H9 (cell line): ENCODE measurements at regions not wholly inside any gene's neighbourhood (a gene's known extent, or its start where the extent isn't known, plus 50 kb on each side); places are given as distances from the start of the nearest gene placed in this dataset.

ENCODE experiments used
- DNase-seq: peaks from one replicate; pipeline ENCODE4 v3.0.0-alpha.2; 2017
- H2AFZ ChIP-seq: one replicate; pipeline ENCODE4 v1.6.1; 2013; ENCODE audit warnings: mild to moderate bottlenecking, low read length, control low read depth, moderate library complexity
- H2AK5ac ChIP-seq: 2 replicates; pipeline ENCODE4 v1.6.1; 2013; ENCODE audit warnings: low read length, control low read depth, mixed read lengths; ENCODE audit not compliant: insufficient read length
- H2BK120ac ChIP-seq: one replicate; pipeline ENCODE4 v1.6.1; 2013; ENCODE audit warnings: low read depth, mild to moderate bottlenecking, low read length, control low read depth, inconsistent platforms; ENCODE audit not compliant: poor library complexity, severe bottlenecking
- H2BK12ac ChIP-seq: 2 replicates; pipeline ENCODE4 v1.6.1; 2013; ENCODE audit warnings: low read length, control low read depth, mixed read lengths, low read depth; ENCODE audit not compliant: insufficient read length
- H2BK15ac ChIP-seq: 2 replicates; pipeline ENCODE4 v1.6.1; 2013; ENCODE audit warnings: low read depth, low read length, control low read depth
- H2BK20ac ChIP-seq: one replicate; pipeline ENCODE4 v1.6.1; 2013; ENCODE audit warnings: low read depth, mild to moderate bottlenecking, low read length, control low read depth, inconsistent platforms; ENCODE audit not compliant: poor library complexity, severe bottlenecking
- H2BK5ac ChIP-seq: 2 replicates; pipeline ENCODE4 v1.6.1; 2013; ENCODE audit warnings: low read length, control low read depth, mixed read lengths; ENCODE audit not compliant: insufficient read length
- H3K14ac ChIP-seq: 2 replicates; pipeline ENCODE4 v1.6.1; 2013; ENCODE audit warnings: low read length, control low read depth; ENCODE audit not compliant: insufficient read depth
- H3K18ac ChIP-seq: 2 replicates; pipeline ENCODE4 v1.6.1; 2013; ENCODE audit warnings: low read depth, mild to moderate bottlenecking, mixed read lengths, low read length, control low read depth; ENCODE audit not compliant: insufficient read length
- H3K23ac ChIP-seq: 2 replicates; pipeline ENCODE4 v1.6.1; 2013; ENCODE audit warnings: low read length, control low read depth, mixed read lengths, low read depth; ENCODE audit not compliant: insufficient read length
- H3K23me2 ChIP-seq: 2 replicates; pipeline ENCODE4 v1.6.1; 2013; ENCODE audit warnings: low read depth, mild to moderate bottlenecking, mixed read lengths, low read length, control low read depth; ENCODE audit not compliant: insufficient read length, poor library complexity, severe bottlenecking
- H3K27ac ChIP-seq: 2 replicates; pipeline ENCODE4 v1.5.1; 2013; ENCODE audit warnings: low read length, control low read depth, mixed read lengths, low read depth; ENCODE audit not compliant: insufficient read length
- H3K27me3 ChIP-seq: 2 replicates; pipeline ENCODE4 v1.6.1; 2013; ENCODE audit warnings: low read length, control low read depth, inconsistent platforms; ENCODE audit not compliant: insufficient read depth
- H3K4ac ChIP-seq: 2 replicates; pipeline ENCODE4 v1.6.1; 2013; ENCODE audit warnings: low read depth, mild to moderate bottlenecking, control low read depth, inconsistent platforms, low read length, moderate library complexity
- H3K4me1 ChIP-seq: 2 replicates; pipeline ENCODE4 v1.6.1; 2013; ENCODE audit warnings: low read length, control low read depth, inconsistent platforms; ENCODE audit not compliant: insufficient read depth
- H3K4me2 ChIP-seq: 2 replicates; pipeline ENCODE4 v1.6.1; 2013; ENCODE audit warnings: low read length, control low read depth, mixed read lengths; ENCODE audit not compliant: insufficient read length, insufficient read depth
- H3K56ac ChIP-seq: 2 replicates; pipeline ENCODE4 v1.6.1; 2013; ENCODE audit warnings: low read depth, mild to moderate bottlenecking, mixed read lengths, low read length, control low read depth; ENCODE audit not compliant: insufficient read length
- H3K79me1 ChIP-seq: 2 replicates; pipeline ENCODE4 v1.6.1; 2013; ENCODE audit warnings: low read depth, mild to moderate bottlenecking, moderate library complexity, low read length, control low read depth, inconsistent platforms; ENCODE audit not compliant: insufficient read depth, poor library complexity, severe bottlenecking
- H3K79me2 ChIP-seq: 2 replicates; pipeline ENCODE4 v1.6.1; 2013; ENCODE audit warnings: low read length, control low read depth, inconsistent platforms; ENCODE audit not compliant: insufficient read depth
- H3K9ac ChIP-seq: 2 replicates; pipeline ENCODE4 v1.6.1; 2013; ENCODE audit warnings: low read length, control low read depth, mixed read lengths; ENCODE audit not compliant: insufficient read length; ENCODE audit errors: extremely low read depth
- H3K9me3 ChIP-seq: one replicate; pipeline ENCODE4 v1.6.1; 2013; ENCODE audit warnings: low read depth, low read length, inconsistent platforms; ENCODE audit not compliant: control insufficient read depth
- H3T11ph ChIP-seq: one replicate; pipeline ENCODE4 v1.6.1; 2013; ENCODE audit warnings: mild to moderate bottlenecking, low read length, control low read depth, inconsistent platforms
- H4K20me1 ChIP-seq: one replicate; pipeline ENCODE4 v1.6.1; 2013; ENCODE audit not compliant: control insufficient read depth, insufficient read length, insufficient read depth
- H4K5ac ChIP-seq: 2 replicates; pipeline ENCODE4 v1.6.1; 2013; ENCODE audit warnings: low read depth, mild to moderate bottlenecking, mixed read lengths, low read length, control low read depth; ENCODE audit not compliant: insufficient read length
- H4K8ac ChIP-seq: replicated peaks from 2 replicates; pipeline ENCODE4 v1.6.1; 2013; ENCODE audit warnings: low read length, control low read depth, mixed read lengths, low read depth; ENCODE audit not compliant: insufficient read length
- H4K91ac ChIP-seq: 2 replicates; pipeline ENCODE4 v1.6.1; 2013; ENCODE audit warnings: low read depth, mild to moderate bottlenecking, moderate library complexity, mixed read lengths, low read length, control low read depth; ENCODE audit not compliant: insufficient read length
- H3K27ac Mint-ChIP-seq, 3 experiments: 2 replicates in 2 of 3; 3 replicates in 1 of 3; pipeline ENCODE4 v1.8.0; 2020 to 2021; ENCODE audit warnings: mixed read lengths in 3 of 3, mild to moderate bottlenecking in 1 of 3, moderate library complexity in 1 of 3
- H3K27me3 Mint-ChIP-seq: 2 replicates; pipeline ENCODE4 v1.8.0; 2021; ENCODE audit warnings: low read depth, mild to moderate bottlenecking, moderate library complexity, mixed read lengths
- H3K36me3 Mint-ChIP-seq, 3 experiments: 2 replicates in 2 of 3; 3 replicates in 1 of 3; pipeline ENCODE4 v1.8.0; 2020 to 2021; ENCODE audit warnings: low read depth in 3 of 3, mixed read lengths in 3 of 3; ENCODE audit not compliant: insufficient read depth in 1 of 3
- H3K4me1 Mint-ChIP-seq, 2 experiments: 2 replicates each; pipeline ENCODE4 v1.8.0; 2020; ENCODE audit warnings: mixed read lengths in 2 of 2
- H3K4me3 Mint-ChIP-seq, 2 experiments: 2 replicates in 1 of 2; 3 replicates in 1 of 2; pipeline ENCODE4 v1.8.0; 2020 to 2021; ENCODE audit warnings: mild to moderate bottlenecking in 2 of 2, mixed read lengths in 2 of 2, moderate library complexity in 1 of 2
- H3K9me3 Mint-ChIP-seq, 2 experiments: 2 replicates in 1 of 2; 3 replicates in 1 of 2; pipeline ENCODE4 v1.8.0; 2020; ENCODE audit warnings: mild to moderate bottlenecking in 2 of 2, mixed read lengths in 2 of 2, moderate library complexity in 1 of 2
- WGBS: extraction: QIAGEN DNeasy Blood & Tissue Kit; methylation state at CpG from one replicate; pipeline ENCODE4 v1.1.7; 2013; ENCODE audit warnings: missing lambda C conversion rate, low lambda C conversion rate, mixed read lengths; ENCODE audit not compliant: insufficient read length; ENCODE audit errors: extremely low coverage; 5-methylcytosine and 5-hydroxymethylcytosine counted together
- TF ChIP-seq, protein P1 (sequence below): fragments of 200-600 bp; sonication (generic); conservative IDR thresholded peaks from 3 replicates; pipeline ENCODE4 v1.8.0; 2021; ENCODE audit warnings: antibody characterized with exemption, mild to moderate bottlenecking

DNA sequence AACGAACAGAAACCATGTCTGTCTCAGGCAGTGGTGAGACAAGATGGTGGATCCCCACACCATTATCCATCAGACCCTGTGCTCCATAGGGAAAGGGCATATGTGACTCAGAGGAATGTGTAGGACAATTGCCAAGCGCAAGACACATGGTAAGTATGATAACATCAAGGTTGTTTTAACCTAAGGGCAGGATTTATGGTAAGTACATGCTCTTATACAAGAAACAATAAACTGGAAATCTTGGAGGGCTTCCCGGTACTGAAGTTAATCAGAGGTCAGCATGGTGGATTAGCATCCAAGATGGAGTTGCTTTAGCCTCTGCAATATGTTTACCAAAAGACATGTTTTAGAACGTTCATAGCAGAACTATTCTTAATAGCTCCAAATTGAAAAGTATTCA lies 355.0 kb downstream of the PPP1R2C start:
- Histone ChIP-seq H3K4me2 (no peak overlapping the region), H3K9me3 (no peaks in the 10 kb centered on the region), H2BK12ac (no peak overlapping the region), H3K56ac (no peak overlapping the region), H3T11ph (no peak overlapping the region), H3K14ac (no peak overlapping the region), H3K79me2 (no peaks in the 10 kb centered on the region), H4K8ac (no peak overlapping the region), H3K4ac (no peak overlapping the region), H2AFZ (no peak overlapping the region), H2BK5ac (no peak overlapping the region), H3K79me1 (no peaks in the 10 kb centered on the region), H3K18ac (no peak overlapping the region), H3K27ac (no peak overlapping the region), H3K9ac (no peak overlapping the region), H4K20me1 (no peaks in the 10 kb centered on the region), H4K91ac (no peak overlapping the region), H2BK15ac (no peak overlapping the region), H2BK120ac (no peak overlapping the region), H3K23ac (no peak overlapping the region), H2BK20ac (no peak overlapping the region), H2AK5ac (no peak overlapping the region), H3K23me2 (no peaks in the 10 kb centered on the region), H4K5ac (no peak overlapping the region), H3K4me1 (no peaks in the 10 kb centered on the region), H3K27me3 (no peaks in the 10 kb centered on the region)
- no peak for DNase-seq
- TF ChIP-seq, protein P1, sequence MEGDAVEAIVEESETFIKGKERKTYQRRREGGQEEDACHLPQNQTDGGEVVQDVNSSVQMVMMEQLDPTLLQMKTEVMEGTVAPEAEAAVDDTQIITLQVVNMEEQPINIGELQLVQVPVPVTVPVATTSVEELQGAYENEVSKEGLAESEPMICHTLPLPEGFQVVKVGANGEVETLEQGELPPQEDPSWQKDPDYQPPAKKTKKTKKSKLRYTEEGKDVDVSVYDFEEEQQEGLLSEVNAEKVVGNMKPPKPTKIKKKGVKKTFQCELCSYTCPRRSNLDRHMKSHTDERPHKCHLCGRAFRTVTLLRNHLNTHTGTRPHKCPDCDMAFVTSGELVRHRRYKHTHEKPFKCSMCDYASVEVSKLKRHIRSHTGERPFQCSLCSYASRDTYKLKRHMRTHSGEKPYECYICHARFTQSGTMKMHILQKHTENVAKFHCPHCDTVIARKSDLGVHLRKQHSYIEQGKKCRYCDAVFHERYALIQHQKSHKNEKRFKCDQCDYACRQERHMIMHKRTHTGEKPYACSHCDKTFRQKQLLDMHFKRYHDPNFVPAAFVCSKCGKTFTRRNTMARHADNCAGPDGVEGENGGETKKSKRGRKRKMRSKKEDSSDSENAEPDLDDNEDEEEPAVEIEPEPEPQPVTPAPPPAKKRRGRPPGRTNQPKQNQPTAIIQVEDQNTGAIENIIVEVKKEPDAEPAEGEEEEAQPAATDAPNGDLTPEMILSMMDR = no peak
- Mint-ChIP-seq H3K4me3 (no peak overlapping the region), H3K4me1 (peaks cover 6 to 7% of the 10 kb centered on the region in 2 experiments; a peak in 3 of 4 replicates), H3K36me3 (peaks cover 0 to 4% (median 0%) of the 10 kb centered on the region in 3 experiments; a peak in 1 of 7 replicates), H3K9me3 (peaks cover 3 to 37% of the 10 kb centered on the region in 2 experiments; a peak in 4 of 5 replicates), H3K27ac (no peak overlapping the region), H3K27me3 (no peaks in the 10 kb centered on the region)
- WGBS = no CpG with 5 or more reads among the region's 4 CpGs
